HG03571 (cell line): ENCODE measurements at regions not wholly inside any gene's neighbourhood (a gene's known extent, or its start where the extent isn't known, plus 50 kb on each side); places are given as distances from the start of the nearest gene placed in this dataset.

Experiments used
- ATAC-seq: cut with Tn5 transposase; IDR thresholded peaks from one replicate; pipeline ENCODE4 v1.9.1; 2021; ENCODE audit not compliant: unreplicated experiment

DNA sequence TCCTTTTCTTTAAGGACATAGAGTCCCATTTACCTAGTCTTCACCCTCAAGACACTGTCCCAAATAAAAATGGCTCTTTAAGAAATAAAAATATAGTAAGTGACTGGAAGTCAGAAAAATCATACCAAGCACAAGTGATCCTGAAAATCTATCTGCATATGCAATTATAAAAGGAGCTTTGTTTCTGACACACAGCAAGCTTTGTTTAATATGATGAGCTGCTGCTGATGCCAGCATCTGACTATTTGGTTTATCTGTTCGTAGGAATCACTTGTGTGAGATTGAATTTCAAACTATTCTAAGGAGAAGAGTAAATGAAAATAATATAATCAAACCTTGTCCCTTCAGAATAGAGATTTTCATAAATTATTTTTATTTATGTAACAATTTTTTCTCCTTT, 332.4 kb downstream of the PCDH7 start:
- no peak for ATAC-seq

DNA sequence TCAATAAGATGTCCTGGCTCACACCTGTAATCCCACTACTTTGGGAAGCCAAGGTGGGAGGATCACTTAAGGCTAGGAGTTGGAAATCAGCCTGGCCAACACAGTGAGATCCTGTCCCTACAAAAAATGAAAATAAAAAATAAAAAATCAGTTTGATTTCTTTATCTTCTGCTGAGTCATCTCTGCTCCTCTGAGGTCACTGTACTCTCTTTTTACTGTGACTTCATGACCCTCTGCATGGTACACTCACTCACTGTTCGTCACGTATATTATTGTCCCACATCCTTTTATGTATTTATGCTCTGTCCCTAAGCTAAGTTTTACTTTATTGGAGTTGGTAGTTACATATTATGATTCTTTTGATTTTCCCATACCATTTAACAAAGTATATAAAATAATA, 333.3 kb downstream of the PCDH7 start:
- ATAC-seq, result no peak

GRCh38 chr4:31054295-31054694, 334.1 kb downstream of the PCDH7 start:
- no peak for ATAC-seq

GRCh38 chr4:31058656-31059055, 338.5 kb downstream of the PCDH7 start:
- no peak for ATAC-seq

DNA sequence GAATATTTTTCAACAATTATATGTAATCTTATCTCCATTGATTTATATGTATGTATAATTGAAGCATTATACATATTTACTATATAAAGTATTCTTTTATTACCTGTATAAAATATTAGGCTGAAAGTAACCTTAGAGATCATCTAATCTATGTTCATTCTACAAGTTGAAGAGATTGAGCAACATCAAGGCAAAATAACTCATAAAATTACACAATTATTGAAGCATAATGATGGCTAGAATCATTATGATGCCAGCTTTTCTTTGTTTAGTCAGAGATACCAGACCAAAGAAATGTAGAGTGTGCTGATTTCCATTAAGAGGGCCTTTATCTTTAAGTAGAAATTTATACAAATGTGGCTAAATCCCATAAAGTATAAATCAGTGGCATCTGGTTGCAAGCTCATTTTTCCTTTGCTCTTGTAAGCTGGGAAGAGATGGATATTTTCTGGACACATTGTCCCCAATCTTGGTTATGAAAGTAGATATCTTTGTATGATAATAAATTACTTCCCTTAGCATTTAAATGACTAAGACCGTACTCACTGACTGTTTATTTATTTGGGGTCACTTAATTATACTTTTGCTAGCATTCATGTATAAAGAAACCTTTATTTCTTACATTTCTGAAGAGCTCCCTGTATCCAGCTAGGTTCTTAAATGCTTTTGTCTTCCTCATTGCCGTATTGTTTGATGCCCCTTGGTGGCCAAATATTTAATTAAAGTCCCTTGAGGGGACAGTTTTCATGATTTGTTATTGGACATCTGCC, 339.8 kb downstream of the PCDH7 start:
- no peak for ATAC-seq

DNA sequence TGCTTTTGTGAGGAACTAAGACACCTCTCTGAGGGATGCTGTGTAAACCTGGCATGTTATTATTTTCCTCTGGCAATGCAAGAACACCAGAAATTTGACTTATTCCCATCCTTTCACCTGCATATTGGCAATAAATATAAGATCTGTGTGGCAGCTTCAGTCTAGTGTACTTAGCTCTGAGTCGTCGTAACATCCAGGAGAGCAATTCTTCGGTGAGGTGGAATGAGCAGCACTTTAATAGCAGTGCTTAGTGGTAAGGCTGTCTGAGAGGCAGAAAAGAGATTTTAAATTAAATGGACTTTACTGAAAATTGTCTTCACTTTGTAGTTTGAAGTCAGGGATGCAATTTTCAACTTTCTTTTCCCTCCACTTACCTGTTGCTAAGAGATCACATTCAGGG, 344.9 kb downstream of the PCDH7 start:
- no peak for ATAC-seq

GRCh38 chr4:31068257-31069075, 348.3 kb downstream of the PCDH7 start:
- no peak for ATAC-seq

GRCh38 chr4:31069151-31069550, 349.0 kb downstream of the PCDH7 start:
- no peak for ATAC-seq

DNA sequence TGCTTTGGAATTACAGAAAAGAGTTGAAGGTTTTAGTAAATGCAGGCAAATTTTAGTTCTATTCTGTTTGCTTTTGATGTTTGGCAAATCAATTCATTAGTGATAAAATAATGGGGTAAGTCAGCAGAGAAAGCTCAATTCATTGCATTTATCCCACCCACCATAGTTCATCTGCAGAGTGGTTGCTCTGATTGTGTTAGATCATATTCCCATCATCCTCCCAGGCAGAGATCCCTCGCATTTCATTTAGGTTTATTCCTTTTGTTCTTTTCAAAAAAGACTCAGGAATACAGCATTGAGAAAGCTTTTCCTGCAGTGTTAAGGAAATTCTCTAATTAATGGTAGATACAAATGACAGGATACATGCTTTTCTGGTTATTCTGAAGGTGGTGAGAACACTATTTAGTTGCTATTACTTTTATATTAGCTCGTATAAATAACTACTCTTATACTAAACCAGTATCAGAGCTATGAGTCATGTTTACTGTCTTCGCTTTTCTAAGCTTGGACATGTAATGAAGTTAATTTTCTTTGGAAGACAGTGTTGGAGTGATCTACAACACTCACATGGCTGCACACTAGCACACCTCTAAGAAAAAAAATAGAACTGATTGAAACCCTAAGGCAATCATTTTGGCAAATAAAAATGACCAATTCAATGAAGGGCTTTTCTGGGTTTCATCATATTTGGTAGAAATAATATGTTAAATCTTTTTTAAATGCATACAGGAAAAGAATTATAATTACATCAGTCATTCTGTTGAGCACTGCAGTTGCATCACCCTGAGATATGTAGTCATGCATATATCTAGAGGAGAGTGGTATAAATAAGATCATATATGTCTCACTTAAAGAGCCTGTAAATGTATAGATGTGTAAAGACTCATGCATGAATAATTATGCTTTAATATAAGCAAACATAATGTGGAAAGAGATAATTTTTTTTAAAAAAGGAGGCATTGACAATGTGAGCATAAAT, 351.6 kb downstream of the PCDH7 start:
- ATAC-seq, result no peak

GRCh38 chr4:31075969-31076368, 355.8 kb downstream of the PCDH7 start:
- no peak for ATAC-seq

- no peak for ATAC-seq
Observed at GRCh38 chr4:31078661-31079060, 358.5 kb downstream of the PCDH7 start.

DNA sequence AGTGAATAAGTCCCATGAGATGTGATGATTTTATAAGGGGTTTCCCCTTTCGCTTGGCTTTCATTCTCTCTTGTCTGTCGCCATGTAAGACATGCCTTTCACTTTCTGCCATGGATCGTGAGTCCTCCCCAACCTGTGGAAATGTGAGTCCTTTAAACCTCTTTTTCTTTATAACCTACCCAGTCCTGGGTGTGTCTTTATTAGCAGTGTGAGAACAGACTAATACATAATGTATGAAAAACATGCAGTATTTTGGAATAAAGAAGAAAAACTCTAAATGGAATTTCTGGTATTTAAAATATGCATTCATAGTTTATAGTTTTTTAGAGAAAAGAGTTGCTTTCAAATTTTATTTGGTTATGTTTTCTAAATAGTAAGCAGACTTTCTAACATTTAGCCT, 360.7 kb downstream of the PCDH7 start:
- ATAC-seq, result no peak

- no peak for ATAC-seq
Observed at GRCh38 chr4:31081366-31081765, 361.2 kb downstream of the PCDH7 start.

GRCh38 chr4:31083456-31083855, 363.3 kb downstream of the PCDH7 start:
- no peak for ATAC-seq

DNA sequence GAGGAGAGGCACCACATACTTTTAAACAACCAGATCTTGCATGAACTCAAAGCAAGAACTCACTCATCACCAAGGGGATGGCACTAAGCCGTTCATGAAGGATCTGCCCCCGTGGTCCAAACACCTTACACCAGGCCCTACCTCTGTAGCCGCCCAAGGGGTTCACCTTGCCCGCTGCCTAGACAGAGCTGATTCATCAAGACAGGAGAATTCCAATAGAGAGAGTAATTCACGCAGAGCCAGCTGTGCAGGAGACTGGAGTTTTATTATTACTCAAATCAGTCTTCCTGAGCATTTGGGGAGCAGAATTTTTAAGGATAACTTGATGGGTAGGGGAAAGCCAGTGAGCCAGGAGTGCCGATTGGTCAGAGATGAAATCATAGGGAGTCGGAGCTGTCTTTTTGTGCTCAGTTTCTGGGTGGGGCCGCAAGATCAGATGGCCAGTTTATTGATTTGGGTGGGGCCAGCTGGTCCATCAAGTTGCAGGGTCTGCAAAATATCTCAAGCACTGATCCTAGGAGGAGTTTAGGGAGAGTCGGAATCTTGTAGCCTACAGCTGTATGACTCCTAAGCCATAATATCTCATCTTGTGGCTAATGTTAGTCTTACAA, 364.7 kb downstream of the PCDH7 start:
- no peak for ATAC-seq

GRCh38 chr4:31085689-31086088, 365.5 kb downstream of the PCDH7 start:
- no peak for ATAC-seq

GRCh38 chr4:31086756-31087330, 366.7 kb downstream of the PCDH7 start:
- ATAC-seq, result no peak

- no peak for ATAC-seq
Observed at GRCh38 chr4:31088600-31089230, 368.5 kb downstream of the PCDH7 start.

GRCh38 chr4:31089815-31090214, 369.6 kb downstream of the PCDH7 start:
- no peak for ATAC-seq

DNA sequence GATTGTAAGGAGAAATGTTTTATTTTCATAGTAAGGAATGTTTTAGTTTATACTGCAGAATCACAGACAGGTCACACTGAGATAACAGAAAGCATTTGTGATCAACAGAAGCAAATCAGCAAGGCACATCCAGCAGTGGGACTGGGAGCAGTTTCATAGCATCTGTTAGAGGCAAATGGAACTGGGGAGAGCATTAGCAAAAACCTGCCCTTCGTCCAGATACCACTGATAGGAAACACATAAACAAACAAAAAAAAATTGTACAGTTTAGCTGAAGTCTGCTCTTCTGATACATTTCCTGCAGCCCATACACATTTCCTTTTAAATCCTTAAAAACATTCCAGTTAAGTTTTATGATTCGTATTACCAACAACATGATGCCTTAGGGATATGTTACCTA, 374.3 kb downstream of the PCDH7 start:
- ATAC-seq, result no peak
